Stimulated activated effector memory CD8-positive, alpha-beta T cell treated with anti-CD3 and anti-CD28 coated beads, Interleukin-12 subunit alpha, Interleukin-12 subunit beta, amount 100 ng/mL, for 72 hours (primary cell): ENCODE measurements at regions not wholly inside any gene's neighbourhood (a gene's known extent, or its start where the extent isn't known, plus 50 kb on each side); places are given as distances from the start of the nearest gene placed in this dataset.

Experiments used
- ATAC-seq: fragments of 150-1000 bp; cut with Tn5 transposase; 2 replicates; pipeline ENCODE4 v1.10.0; 2021
- DNase-seq, 2 donors: peaks; one replicate each; pipeline ENCODE4 v3.0.0; 2021 to 2022; ENCODE audit warnings: low spot score in 2 of 2
- H3K27ac Mint-ChIP-seq: one replicate; pipeline ENCODE4 v1.8.0; 2022; ENCODE audit warnings: mild to moderate bottlenecking, mixed read lengths
- H3K36me3 Mint-ChIP-seq: one replicate; pipeline ENCODE4 v1.8.0; 2022; ENCODE audit warnings: mild to moderate bottlenecking, mixed read lengths
- H3K4me1 Mint-ChIP-seq: one replicate; pipeline ENCODE4 v1.8.0; 2022; ENCODE audit warnings: mixed read lengths
- H3K4me3 Mint-ChIP-seq: one replicate; pipeline ENCODE4 v1.8.0; 2022; ENCODE audit warnings: mild to moderate bottlenecking, mixed read lengths
- H3K9me3 Mint-ChIP-seq: one replicate; pipeline ENCODE4 v1.8.0; 2022; ENCODE audit warnings: mixed read lengths

GRCh38 chr9:78857373-78858225 lies 560.7 kb downstream of the PSAT1 start:
- Mint-ChIP-seq H3K4me1 (no peaks in the 10 kb centered on the region), H3K36me3 (no peaks in the 10 kb centered on the region), H3K4me3 (no peak overlapping the region), H3K9me3 (peaks cover 4% of the 10 kb centered on the region), H3K27ac (no peak overlapping the region)
- ATAC-seq (no peak), DNase-seq (no peak)

GRCh38 chr9:78858266-78858665 lies 561.3 kb downstream of the PSAT1 start:
- Mint-ChIP-seq H3K4me3 (no peak overlapping the region), H3K9me3 (peaks cover 4% of the 10 kb centered on the region), H3K4me1 (no peaks in the 10 kb centered on the region), H3K27ac (no peak overlapping the region), H3K36me3 (no peaks in the 10 kb centered on the region)
- DNase-seq (no peak), ATAC-seq (no peak)

DNA sequence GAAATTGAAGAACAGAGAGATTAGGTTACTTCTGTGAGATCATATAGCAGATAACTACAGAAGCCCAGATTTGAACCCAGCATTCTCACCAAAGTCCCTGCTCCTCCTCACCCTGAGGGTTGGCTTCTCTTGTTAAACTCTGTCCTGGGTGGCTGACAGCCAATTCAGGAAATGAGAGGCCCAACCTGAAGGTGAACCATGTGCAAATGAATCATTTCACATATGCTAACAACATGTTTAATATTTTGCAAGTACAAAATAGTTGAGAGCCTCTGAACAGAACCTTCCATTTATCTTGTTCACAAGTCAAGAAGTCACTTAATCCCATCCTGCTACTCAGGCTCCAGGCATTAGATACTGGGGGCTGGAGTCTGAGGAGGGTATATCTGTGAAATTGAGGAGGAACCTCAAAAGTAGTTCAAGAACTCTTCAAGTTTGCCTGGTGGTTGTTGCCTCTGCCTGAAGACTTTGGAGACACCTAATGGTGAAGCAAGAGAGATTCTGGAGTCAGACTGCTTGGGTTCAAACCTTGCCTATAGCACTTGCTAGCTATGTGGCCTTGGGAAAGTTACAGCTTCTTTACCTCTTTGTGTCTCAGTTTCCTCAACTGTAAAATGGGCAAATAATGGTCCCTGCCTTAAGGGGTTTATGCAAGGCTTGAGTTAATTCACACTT lies 564.0 kb downstream of the PSAT1 start:
- H3K4me3 Mint-ChIP-seq: no peak overlapping the region
- no peak for DNase-seq
- ATAC-seq: no peak
- H3K27ac Mint-ChIP-seq: no peak overlapping the region
- H3K36me3 Mint-ChIP-seq: no peaks in the 10 kb centered on the region
- H3K9me3 Mint-ChIP-seq: peaks cover 4% of the 10 kb centered on the region
- H3K4me1 Mint-ChIP-seq: no peaks in the 10 kb centered on the region

DNA sequence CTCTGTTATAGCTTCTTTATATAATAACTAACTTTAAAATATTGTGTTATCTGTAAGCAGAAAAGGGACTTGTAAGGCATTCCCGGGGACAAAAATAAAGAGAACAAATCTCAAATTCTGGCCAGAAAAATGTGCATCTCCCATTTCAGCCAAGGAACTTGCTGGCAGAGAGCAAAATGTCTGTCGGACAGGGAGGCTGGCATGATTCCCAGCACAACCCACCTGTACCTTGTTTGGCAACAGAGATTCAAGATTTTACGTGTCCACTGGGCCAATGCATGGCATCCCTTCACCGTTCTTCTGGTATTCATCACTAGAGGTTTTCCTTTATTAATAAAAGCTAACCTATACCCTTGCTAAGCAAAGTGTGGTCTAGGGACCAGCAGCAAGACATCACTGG lies 566.6 kb downstream of the PSAT1 start:
- Mint-ChIP-seq H3K27ac (no peak overlapping the region), H3K4me3 (no peak overlapping the region), H3K9me3 (peaks cover 8% of the 10 kb centered on the region), H3K4me1 (no peaks in the 10 kb centered on the region), H3K36me3 (no peaks in the 10 kb centered on the region)
- DNase-seq: no peak
- ATAC-seq: no peak

GRCh38 chr9:78865737-78866136 lies 568.8 kb downstream of the PSAT1 start:
- Mint-ChIP-seq H3K36me3 (no peaks in the 10 kb centered on the region), H3K9me3 (peaks cover 4% of the 10 kb centered on the region), H3K27ac (no peak overlapping the region), H3K4me3 (no peak overlapping the region), H3K4me1 (no peaks in the 10 kb centered on the region)
- DNase-seq (no peak), ATAC-seq (no peak)

GRCh38 chr9:78866207-78867132 lies 569.5 kb downstream of the PSAT1 start:
- H3K4me1 Mint-ChIP-seq: no peaks in the 10 kb centered on the region
- H3K36me3 Mint-ChIP-seq: no peaks in the 10 kb centered on the region
- H3K4me3 Mint-ChIP-seq: no peak overlapping the region
- no peak overlapping the region for H3K27ac Mint-ChIP-seq
- ATAC-seq: no peak
- peaks cover 6% of the 10 kb centered on the region for H3K9me3 Mint-ChIP-seq
- no peak for DNase-seq

- Mint-ChIP-seq H3K4me3 (no peak overlapping the region), H3K4me1 (no peaks in the 10 kb centered on the region), H3K27ac (no peak overlapping the region), H3K36me3 (no peaks in the 10 kb centered on the region), H3K9me3 (peaks cover 6% of the 10 kb centered on the region)
- no peak for DNase-seq
- ATAC-seq: no peak
Measured at GRCh38 chr9:78871086-78871451, 574.1 kb downstream of the PSAT1 start.

- H3K4me1 Mint-ChIP-seq: no peaks in the 10 kb centered on the region
- H3K4me3 Mint-ChIP-seq: no peak overlapping the region
- no peaks in the 10 kb centered on the region for H3K36me3 Mint-ChIP-seq
- H3K9me3 Mint-ChIP-seq: peaks cover 6% of the 10 kb centered on the region
- no peak for ATAC-seq
- no peak for DNase-seq
- H3K27ac Mint-ChIP-seq: no peak overlapping the region
Measured at GRCh38 chr9:78871452-78872331, 574.8 kb downstream of the PSAT1 start.

DNA sequence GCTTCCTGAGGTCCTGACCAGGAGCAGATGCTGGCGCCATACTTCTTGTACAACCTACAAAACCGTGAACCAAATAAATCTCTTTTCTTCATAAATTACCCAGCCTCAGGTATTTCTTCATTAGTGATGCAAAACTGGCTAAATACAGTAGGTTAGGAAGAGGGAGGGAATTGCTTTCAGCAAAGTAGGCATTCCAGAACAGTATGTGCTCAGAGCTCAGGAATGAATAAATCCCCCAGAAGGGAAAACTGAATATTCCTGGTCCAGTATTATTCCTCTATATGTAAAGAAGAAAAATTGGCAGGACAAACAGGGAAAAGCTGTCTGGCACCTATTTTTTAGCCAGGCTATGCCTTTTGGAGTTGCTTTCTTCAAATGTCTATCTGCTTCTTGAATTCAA lies 577.1 kb downstream of the PSAT1 start:
- Mint-ChIP-seq H3K9me3 (peaks cover 2% of the 10 kb centered on the region), H3K4me1 (no peaks in the 10 kb centered on the region), H3K36me3 (no peaks in the 10 kb centered on the region), H3K4me3 (no peak overlapping the region), H3K27ac (no peak overlapping the region)
- DNase-seq (no peak), ATAC-seq (no peak)

GRCh38 chr9:78879324-78880100 lies 582.6 kb downstream of the PSAT1 start:
- Mint-ChIP-seq H3K4me1 (no peaks in the 10 kb centered on the region), H3K36me3 (no peaks in the 10 kb centered on the region), H3K9me3 (peaks cover 2% of the 10 kb centered on the region), H3K27ac (no peak overlapping the region), H3K4me3 (no peak overlapping the region)
- DNase-seq: no peak
- no peak for ATAC-seq

GRCh38 chr9:78881295-78881694 lies 584.4 kb downstream of the PSAT1 start:
- DNase-seq (no peak), ATAC-seq (no peak)
- Mint-ChIP-seq H3K9me3 (peaks cover 2% of the 10 kb centered on the region), H3K4me1 (no peaks in the 10 kb centered on the region), H3K4me3 (no peak overlapping the region), H3K27ac (no peak overlapping the region), H3K36me3 (no peaks in the 10 kb centered on the region)

DNA sequence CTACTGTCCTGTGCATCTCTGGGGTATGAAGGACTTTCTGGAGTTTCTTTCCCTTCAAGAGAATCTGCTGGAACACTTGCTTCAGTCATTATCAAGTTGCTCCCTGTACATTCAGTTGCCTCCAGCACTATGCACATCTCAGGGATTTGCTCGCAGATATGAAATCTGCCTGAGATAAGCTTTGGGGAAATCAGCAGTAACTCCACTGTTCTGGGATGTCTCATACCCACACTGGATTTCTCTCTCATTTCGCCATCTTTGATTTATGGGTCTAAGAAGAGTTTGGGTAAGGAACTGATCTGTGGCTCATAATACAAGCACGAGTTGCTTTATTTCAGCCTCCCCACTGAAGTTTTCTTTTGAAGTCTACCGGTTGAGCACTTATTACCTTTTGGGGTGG lies 585.6 kb downstream of the PSAT1 start:
- Mint-ChIP-seq H3K9me3 (peaks cover 2% of the 10 kb centered on the region), H3K27ac (no peak overlapping the region), H3K4me1 (no peaks in the 10 kb centered on the region), H3K36me3 (no peaks in the 10 kb centered on the region), H3K4me3 (no peak overlapping the region)
- DNase-seq (no peak), ATAC-seq (no peak)

- no peak overlapping the region for H3K27ac Mint-ChIP-seq
Measured at GRCh38 chr9:78884611-78885150, 587.8 kb downstream of the PSAT1 start.

DNA sequence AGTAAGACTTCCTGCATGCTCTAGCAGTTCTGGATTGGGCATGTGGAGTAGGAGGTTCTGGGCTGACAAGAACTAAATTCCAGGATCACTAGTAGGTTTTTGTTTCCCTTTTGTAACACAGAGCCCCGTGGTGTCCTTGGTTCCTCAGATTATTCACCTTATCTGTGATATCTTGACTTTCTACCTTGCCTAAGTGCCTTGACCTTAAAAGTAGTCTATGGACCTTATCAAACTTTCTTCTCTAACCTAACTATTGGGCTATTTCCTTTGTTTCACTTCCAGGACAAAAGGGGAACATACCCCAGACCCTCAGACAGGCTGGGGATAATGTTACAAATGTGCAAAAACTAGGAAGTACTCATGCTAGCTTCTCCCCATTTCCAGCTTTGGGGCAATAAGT lies 595.3 kb downstream of the PSAT1 start:
- DNase-seq: no peak
- no peaks in the 10 kb centered on the region for H3K36me3 Mint-ChIP-seq
- H3K4me3 Mint-ChIP-seq: no peak overlapping the region
- H3K4me1 Mint-ChIP-seq: no peaks in the 10 kb centered on the region
- ATAC-seq: no peak
- H3K9me3 Mint-ChIP-seq: peaks cover 7% of the 10 kb centered on the region
- no peak overlapping the region for H3K27ac Mint-ChIP-seq

More at GRCh38 chr9:78884611-78885150, 587.8 kb downstream of the PSAT1 start:
- Mint-ChIP-seq H3K36me3 (no peaks in the 10 kb centered on the region), H3K9me3 (peaks cover 6% of the 10 kb centered on the region), H3K4me1 (no peaks in the 10 kb centered on the region), H3K4me3 (no peak overlapping the region)
- no peak for DNase-seq
- ATAC-seq: no peak
